Colonic mucosa (tissue), 4 donors: ENCODE measurements at regions not wholly inside any gene's neighbourhood (a gene's known extent, or its start where the extent isn't known, plus 50 kb on each side); places are given as distances from the start of the nearest gene placed in this dataset.

Experiments used
- DNase-seq: peaks from one replicate; pipeline ENCODE4 v3.0.0-alpha.2; 2020
- H3K27ac ChIP-seq: fragments of 200-600 bp; one replicate; pipeline ENCODE4 v1.8.0; 2021
- H3K27me3 ChIP-seq: fragments of 200-600 bp; one replicate; pipeline ENCODE4 v1.8.0; 2021
- H3K36me3 ChIP-seq: fragments of 200-600 bp; one replicate; pipeline ENCODE4 v1.8.0; 2021
- H3K4me1 ChIP-seq: fragments of 200-600 bp; one replicate; pipeline ENCODE4 v1.8.0; 2021; ENCODE audit warnings: mild to moderate bottlenecking
- H3K4me3 ChIP-seq: fragments of 200-600 bp; one replicate; pipeline ENCODE4 v1.8.0; 2021
- H3K9ac ChIP-seq, 2 donors: one replicate each; pipeline ENCODE4 v1.7.0; 2013; ENCODE audit warnings: control low read depth in 2 of 2, low read depth in 2 of 2, low read length in 2 of 2
- H3K9me3 ChIP-seq: fragments of 200-600 bp; one replicate; pipeline ENCODE4 v1.8.0; 2021
- intact Hi-C: fragments of 100-400 bp; cut with DNase I; formaldehyde crosslinking; loops from one replicate; pipeline ENCODE4 v1.14.1; 2022
- TF ChIP-seq, protein P1 (sequence below): fragments of 200-600 bp; IDR thresholded peaks from one replicate; pipeline ENCODE4 v1.8.0; 2022; ENCODE audit warnings: antibody characterized with exemption, mild to moderate bottlenecking
- donor health status: healthy.
- donor health status: DM: no; HTN: no; CAD: no.
- donor health status: DM: no; HTN: no; CAD: no.

DNA sequence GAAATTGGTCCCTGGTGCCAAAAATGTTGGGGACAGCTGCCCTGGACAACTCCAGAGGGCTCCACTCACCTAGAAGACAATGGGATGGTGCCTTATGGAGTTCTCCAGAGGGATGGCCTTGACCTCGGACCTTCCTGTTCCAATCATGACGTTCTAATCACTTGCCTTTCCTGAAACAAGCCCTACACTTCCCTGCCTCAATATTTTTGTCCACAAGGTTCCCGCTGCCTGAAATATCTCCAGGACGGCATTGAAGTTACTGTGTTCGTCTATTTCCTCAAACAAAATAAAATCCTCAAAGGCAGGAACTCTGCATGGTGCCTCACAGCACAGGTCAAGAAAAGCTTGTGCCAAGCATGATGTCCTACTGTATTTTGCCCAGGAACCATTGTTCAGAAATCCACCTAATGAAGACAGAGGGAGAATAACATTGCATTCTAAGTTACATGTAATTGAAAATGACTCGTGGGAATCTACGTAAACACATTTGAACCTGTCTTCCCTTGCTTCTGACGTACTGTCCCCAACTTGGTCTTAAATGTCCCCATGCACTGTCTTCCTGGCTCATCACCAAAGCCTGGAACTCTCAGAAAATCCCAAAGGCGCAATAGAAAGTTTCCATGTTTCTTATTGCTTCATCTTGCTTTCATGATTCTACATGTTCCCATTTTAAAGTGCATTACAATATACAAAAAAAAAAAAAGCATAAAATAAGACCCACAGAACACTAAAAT lies 342.3 kb upstream of the NRP1 start:
- H3K4me3 ChIP-seq = no peak overlapping the region
- intact Hi-C loops = no loop called here
- H3K27me3 ChIP-seq = no peaks in the 10 kb centered on the region
- TF ChIP-seq, protein P1, sequence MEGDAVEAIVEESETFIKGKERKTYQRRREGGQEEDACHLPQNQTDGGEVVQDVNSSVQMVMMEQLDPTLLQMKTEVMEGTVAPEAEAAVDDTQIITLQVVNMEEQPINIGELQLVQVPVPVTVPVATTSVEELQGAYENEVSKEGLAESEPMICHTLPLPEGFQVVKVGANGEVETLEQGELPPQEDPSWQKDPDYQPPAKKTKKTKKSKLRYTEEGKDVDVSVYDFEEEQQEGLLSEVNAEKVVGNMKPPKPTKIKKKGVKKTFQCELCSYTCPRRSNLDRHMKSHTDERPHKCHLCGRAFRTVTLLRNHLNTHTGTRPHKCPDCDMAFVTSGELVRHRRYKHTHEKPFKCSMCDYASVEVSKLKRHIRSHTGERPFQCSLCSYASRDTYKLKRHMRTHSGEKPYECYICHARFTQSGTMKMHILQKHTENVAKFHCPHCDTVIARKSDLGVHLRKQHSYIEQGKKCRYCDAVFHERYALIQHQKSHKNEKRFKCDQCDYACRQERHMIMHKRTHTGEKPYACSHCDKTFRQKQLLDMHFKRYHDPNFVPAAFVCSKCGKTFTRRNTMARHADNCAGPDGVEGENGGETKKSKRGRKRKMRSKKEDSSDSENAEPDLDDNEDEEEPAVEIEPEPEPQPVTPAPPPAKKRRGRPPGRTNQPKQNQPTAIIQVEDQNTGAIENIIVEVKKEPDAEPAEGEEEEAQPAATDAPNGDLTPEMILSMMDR = no peak
- no peak for DNase-seq
- no peak overlapping the region for H3K9ac ChIP-seq
- H3K4me1 ChIP-seq = no peaks in the 10 kb centered on the region
- H3K9me3 ChIP-seq = no peaks in the 10 kb centered on the region
- H3K36me3 ChIP-seq = no peaks in the 10 kb centered on the region
- no peak overlapping the region for H3K27ac ChIP-seq

DNA sequence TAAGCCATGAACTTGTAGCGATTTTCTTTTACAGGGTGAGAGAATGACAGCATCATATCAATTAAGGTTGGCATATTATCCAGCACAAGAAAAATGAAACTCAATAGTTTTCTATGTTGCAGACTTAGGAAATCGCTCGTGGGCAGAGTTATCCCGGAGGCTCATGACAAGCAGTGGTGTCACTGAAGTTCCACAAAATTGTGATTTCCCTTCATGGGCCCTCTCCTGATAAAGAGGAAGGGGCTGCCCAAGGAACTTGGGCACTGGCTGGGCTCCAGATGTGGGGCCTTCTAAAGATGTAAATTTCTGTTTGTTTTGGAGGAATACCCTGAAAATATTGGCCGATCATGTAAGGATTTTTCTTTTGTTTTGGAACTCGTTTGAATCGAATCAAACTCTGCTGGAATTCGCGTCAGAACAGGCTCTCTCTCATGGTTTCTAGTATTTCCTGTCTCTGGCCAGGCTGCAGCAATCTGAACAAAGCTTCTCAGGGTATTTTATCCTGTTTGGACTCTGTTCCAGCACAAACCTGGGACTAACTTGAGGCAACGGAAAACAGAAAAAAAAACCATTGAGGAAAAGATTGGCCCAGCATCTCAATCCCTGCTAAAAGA lies 340.6 kb upstream of the NRP1 start:
- H3K27ac ChIP-seq = no peak overlapping the region
- H3K4me3 ChIP-seq = no peak overlapping the region

DNA sequence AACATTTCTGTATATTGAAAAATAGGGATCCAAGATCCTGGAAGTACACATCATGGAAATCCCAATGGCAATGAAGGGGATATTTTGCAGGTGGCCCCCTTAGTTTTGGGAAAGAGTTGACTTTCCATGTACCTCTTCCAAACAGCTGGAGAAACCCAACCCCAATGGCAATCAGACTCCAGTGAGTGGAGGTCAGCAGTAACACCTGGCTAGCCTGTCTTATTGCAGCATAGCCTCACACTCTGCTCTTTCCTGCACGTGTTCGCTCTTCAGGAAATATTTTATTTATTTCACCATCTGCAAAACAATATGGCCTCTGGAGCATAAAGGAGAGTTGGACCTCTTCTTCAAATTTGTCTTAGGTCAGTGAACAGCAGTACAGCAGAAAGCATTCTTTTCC lies 340.0 kb upstream of the NRP1 start:
- intact Hi-C loops = no loop called here
- H3K9me3 ChIP-seq = no peaks in the 10 kb centered on the region
- H3K4me3 ChIP-seq = no peak overlapping the region
- H3K9ac ChIP-seq = no peak overlapping the region
- H3K36me3 ChIP-seq = no peaks in the 10 kb centered on the region
- TF ChIP-seq, protein P1 = no peak
- no peaks in the 10 kb centered on the region for H3K27me3 ChIP-seq
- no peak for DNase-seq
- H3K27ac ChIP-seq = no peak overlapping the region
- H3K4me1 ChIP-seq = no peaks in the 10 kb centered on the region

More for the DNA sequence above, 340.6 kb upstream of the NRP1 start:
- intact Hi-C loops = no loop called here
- H3K27me3 ChIP-seq = no peaks in the 10 kb centered on the region
- no peaks in the 10 kb centered on the region for H3K9me3 ChIP-seq
- TF ChIP-seq, protein P1 = no peak
- DNase-seq = no peak
- no peaks in the 10 kb centered on the region for H3K36me3 ChIP-seq
- H3K4me1 ChIP-seq = no peaks in the 10 kb centered on the region
- H3K9ac ChIP-seq = no peak overlapping the region

DNA sequence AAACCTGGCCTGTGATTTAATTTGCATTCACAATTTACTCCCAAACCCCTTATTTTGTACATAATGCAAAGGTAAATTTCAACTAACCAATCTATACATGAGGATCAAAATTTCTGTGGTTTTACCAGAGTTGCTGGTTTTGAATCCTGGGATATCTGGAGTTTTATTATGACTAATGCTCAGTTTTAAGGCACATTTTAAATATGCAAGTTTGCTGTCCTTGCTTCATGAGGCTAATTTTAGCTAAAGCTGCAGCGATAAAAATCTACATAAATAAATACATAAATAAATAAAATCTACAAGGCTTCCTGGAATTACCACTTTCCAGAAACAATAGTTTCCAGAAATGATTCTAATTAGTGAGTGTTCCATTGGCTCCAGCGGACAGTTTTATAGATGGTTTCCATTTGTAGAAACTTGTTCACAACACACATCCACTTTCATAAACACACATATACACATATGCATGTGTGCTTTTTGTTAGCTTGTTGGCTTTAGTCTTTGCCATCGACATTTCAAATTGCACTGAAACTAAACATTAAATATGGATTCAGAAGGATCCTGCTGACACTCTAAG lies 339.5 kb upstream of the NRP1 start:
- TF ChIP-seq, protein P1 = no peak
- intact Hi-C loops = no loop called here
- no peak overlapping the region for H3K4me3 ChIP-seq
- no peak overlapping the region for H3K27ac ChIP-seq
- no peaks in the 10 kb centered on the region for H3K4me1 ChIP-seq
- no peak for DNase-seq
- H3K9ac ChIP-seq = no peak overlapping the region
- no peaks in the 10 kb centered on the region for H3K27me3 ChIP-seq
- H3K36me3 ChIP-seq = no peaks in the 10 kb centered on the region
- H3K9me3 ChIP-seq = no peaks in the 10 kb centered on the region

DNA sequence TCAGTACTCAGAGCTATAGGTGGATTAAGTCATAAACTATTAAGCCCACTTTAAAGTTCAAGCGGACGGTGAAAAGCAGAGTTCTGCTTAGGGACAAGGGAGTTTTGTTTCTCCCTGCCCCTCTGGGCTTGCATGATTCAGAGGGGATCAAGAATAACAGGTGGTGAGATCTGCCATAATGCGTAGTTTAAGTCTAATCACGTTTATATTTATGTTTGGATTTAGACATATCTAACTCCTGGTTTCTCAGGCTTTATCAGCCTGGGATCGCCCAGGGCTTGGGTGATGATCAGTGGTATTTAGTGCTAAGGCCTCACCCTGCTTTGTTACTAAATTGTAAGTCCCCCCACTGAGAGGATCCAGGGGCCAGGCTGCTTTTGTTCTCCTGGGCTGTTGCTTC lies 335.4 kb upstream of the NRP1 start:
- Histone ChIP-seq H3K9me3 (no peaks in the 10 kb centered on the region), H3K27ac (no peak overlapping the region), H3K4me3 (no peak overlapping the region), H3K9ac (no peak overlapping the region), H3K36me3 (no peaks in the 10 kb centered on the region), H3K27me3 (no peaks in the 10 kb centered on the region), H3K4me1 (no peaks in the 10 kb centered on the region)
- TF ChIP-seq, protein P1 = no peak
- no peak for DNase-seq
- intact Hi-C loops = no loop called here
